WTC11 (cell line): ENCODE measurements at regions not wholly inside any gene's neighbourhood (a gene's known extent, or its start where the extent isn't known, plus 50 kb on each side); places are given as distances from the start of the nearest gene placed in this dataset.

Experiments
- FOXJ3 ChIP-seq: sonication (generic); formaldehyde crosslinking; IDR thresholded peaks from 2 replicates; pipeline ENCODE4 v1.9.0; 2021; ENCODE audit warnings: missing genetic modification reagents, mild to moderate bottlenecking, borderline replicate concordance
- FOXP1 ChIP-seq: sonication (generic); formaldehyde crosslinking; IDR thresholded peaks from 2 replicates; pipeline ENCODE4 v1.8.0; 2022; ENCODE audit warnings: missing genetic modification reagents, mild to moderate bottlenecking, moderate library complexity, borderline replicate concordance
- MXD4 ChIP-seq: fragments of 250-450 bp; sonication (Bioruptor Pico); IDR thresholded peaks from 2 replicates; pipeline ENCODE4 v1.8.0; 2021; ENCODE audit warnings: mild to moderate bottlenecking, moderate library complexity, borderline replicate concordance
- MYBL2 ChIP-seq: sonication (generic); formaldehyde crosslinking; IDR thresholded peaks from 2 replicates; pipeline ENCODE4 v1.8.1; 2023; ENCODE audit warnings: mild to moderate bottlenecking, moderate library complexity, missing genetic modification reagents
- RELA ChIP-seq: sonication (generic); formaldehyde crosslinking; IDR thresholded peaks from 2 replicates; pipeline ENCODE4 v1.8.1; 2022; ENCODE audit warnings: missing genetic modification reagents, mild to moderate bottlenecking, borderline replicate concordance
- ZNF263 ChIP-seq: sonication (generic); formaldehyde crosslinking; IDR thresholded peaks from 2 replicates; pipeline ENCODE4 v1.8.1; 2022; ENCODE audit warnings: low read depth, mild to moderate bottlenecking, moderate library complexity, missing genetic modification reagents
- TF ChIP-seq, protein P1 (sequence below): fragments of 200-600 bp; IDR thresholded peaks from 2 replicates; pipeline ENCODE4 v1.8.0; 2022; ENCODE audit warnings: antibody characterized with exemption
- TF ChIP-seq, protein P2 (sequence below): sonication (generic); formaldehyde crosslinking; IDR thresholded peaks from 2 replicates; pipeline ENCODE4 v1.8.1; 2022; ENCODE audit warnings: low read depth, missing genetic modification reagents, borderline replicate concordance
- TF ChIP-seq, protein P3 (sequence below): sonication (generic); formaldehyde crosslinking; IDR thresholded peaks from 2 replicates; pipeline ENCODE4 v1.8.1; 2023; ENCODE audit warnings: mild to moderate bottlenecking, moderate library complexity, missing genetic modification reagents

DNA sequence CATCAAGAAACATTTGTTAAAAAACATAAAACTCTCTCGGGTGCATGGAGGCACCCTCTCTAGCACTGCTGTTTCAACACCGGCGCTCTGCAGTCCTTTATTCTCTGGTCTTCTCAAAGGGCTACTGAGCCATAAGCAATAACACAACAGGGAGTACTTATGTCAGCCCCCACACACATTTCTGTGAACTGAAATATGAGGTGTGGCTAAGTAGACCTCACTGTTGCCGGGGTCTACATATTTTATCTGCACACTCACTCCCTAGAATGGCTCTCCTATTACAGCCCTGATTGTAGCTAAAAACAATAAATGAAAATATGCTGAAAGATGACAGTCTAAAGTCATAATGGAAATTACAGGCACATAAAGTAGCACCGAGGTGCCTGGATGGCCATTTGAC, 235.1 kb downstream of the GRB14 start:
- TF ChIP-seq MXD4 (CRISPR knock-in tag) (no peak), FOXJ3 (CRISPR knock-in tag) (no peak), FOXP1 (no peak), ZNF263 (no peak), RELA (CRISPR knock-in tag) (no peak), MYBL2 (CRISPR knock-in tag) (no peak)
- TF ChIP-seq, protein P1, sequence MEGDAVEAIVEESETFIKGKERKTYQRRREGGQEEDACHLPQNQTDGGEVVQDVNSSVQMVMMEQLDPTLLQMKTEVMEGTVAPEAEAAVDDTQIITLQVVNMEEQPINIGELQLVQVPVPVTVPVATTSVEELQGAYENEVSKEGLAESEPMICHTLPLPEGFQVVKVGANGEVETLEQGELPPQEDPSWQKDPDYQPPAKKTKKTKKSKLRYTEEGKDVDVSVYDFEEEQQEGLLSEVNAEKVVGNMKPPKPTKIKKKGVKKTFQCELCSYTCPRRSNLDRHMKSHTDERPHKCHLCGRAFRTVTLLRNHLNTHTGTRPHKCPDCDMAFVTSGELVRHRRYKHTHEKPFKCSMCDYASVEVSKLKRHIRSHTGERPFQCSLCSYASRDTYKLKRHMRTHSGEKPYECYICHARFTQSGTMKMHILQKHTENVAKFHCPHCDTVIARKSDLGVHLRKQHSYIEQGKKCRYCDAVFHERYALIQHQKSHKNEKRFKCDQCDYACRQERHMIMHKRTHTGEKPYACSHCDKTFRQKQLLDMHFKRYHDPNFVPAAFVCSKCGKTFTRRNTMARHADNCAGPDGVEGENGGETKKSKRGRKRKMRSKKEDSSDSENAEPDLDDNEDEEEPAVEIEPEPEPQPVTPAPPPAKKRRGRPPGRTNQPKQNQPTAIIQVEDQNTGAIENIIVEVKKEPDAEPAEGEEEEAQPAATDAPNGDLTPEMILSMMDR = no peak
- TF ChIP-seq, protein P2, sequence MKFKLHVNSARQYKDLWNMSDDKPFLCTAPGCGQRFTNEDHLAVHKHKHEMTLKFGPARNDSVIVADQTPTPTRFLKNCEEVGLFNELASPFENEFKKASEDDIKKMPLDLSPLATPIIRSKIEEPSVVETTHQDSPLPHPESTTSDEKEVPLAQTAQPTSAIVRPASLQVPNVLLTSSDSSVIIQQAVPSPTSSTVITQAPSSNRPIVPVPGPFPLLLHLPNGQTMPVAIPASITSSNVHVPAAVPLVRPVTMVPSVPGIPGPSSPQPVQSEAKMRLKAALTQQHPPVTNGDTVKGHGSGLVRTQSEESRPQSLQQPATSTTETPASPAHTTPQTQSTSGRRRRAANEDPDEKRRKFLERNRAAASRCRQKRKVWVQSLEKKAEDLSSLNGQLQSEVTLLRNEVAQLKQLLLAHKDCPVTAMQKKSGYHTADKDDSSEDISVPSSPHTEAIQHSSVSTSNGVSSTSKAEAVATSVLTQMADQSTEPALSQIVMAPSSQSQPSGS = no peak
- TF ChIP-seq, protein P3, sequence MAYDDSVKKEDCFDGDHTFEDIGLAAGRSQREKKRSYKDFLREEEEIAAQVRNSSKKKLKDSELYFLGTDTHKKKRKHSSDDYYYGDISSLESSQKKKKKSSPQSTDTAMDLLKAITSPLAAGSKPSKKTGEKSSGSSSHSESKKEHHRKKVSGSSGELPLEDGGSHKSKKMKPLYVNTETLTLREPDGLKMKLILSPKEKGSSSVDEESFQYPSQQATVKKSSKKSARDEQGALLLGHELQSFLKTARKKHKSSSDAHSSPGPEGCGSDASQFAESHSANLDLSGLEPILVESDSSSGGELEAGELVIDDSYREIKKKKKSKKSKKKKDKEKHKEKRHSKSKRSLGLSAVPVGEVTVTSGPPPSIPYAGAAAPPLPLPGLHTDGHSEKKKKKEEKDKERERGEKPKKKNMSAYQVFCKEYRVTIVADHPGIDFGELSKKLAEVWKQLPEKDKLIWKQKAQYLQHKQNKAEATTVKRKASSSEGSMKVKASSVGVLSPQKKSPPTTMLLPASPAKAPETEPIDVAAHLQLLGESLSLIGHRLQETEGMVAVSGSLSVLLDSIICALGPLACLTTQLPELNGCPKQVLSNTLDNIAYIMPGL (CRISPR knock-in tag) = no peak
